WTC11 (cell line): ENCODE measurements at regions not wholly inside any gene's neighbourhood (a gene's known extent, or its start where the extent isn't known, plus 50 kb on each side); places are given as distances from the start of the nearest gene placed in this dataset.

Source experiments
- FOXK1 ChIP-seq: sonication (generic); formaldehyde crosslinking; IDR thresholded peaks from 2 replicates; pipeline ENCODE4 v1.8.0; 2022; ENCODE audit warnings: mild to moderate bottlenecking, moderate library complexity, missing genetic modification reagents
- IRF2 ChIP-seq: sonication (generic); formaldehyde crosslinking; IDR thresholded peaks from 2 replicates; pipeline ENCODE4 v1.8.0; 2022; ENCODE audit warnings: low read depth, missing genetic modification reagents, borderline replicate concordance
- JUN ChIP-seq: sonication (generic); formaldehyde crosslinking; IDR thresholded peaks from 2 replicates; pipeline ENCODE4 v1.8.0; 2023; ENCODE audit warnings: mild to moderate bottlenecking, missing genetic modification reagents
- SP1 ChIP-seq: sonication (generic); formaldehyde crosslinking; conservative IDR thresholded peaks from 2 replicates; pipeline ENCODE4 v1.8.1; 2022; ENCODE audit warnings: missing genetic modification reagents
- TP53 ChIP-seq: sonication (generic); formaldehyde crosslinking; IDR thresholded peaks from 2 replicates; pipeline ENCODE4 v1.8.1; 2023; ENCODE audit warnings: mild to moderate bottlenecking, missing genetic modification reagents
- ZNF138 ChIP-seq: sonication (generic); formaldehyde crosslinking; conservative IDR thresholded peaks from 2 replicates; pipeline ENCODE4 v1.8.1; 2022; ENCODE audit warnings: mild to moderate bottlenecking, moderate library complexity, missing genetic modification reagents
- ZNF219 ChIP-seq: sonication (generic); formaldehyde crosslinking; IDR thresholded peaks from 2 replicates; pipeline ENCODE4 v1.8.0; 2023; ENCODE audit warnings: missing genetic modification reagents, mild to moderate bottlenecking, borderline replicate concordance
- TF ChIP-seq, protein P1 (sequence below): fragments of 200-600 bp; IDR thresholded peaks from 2 replicates; pipeline ENCODE4 v1.8.0; 2022; ENCODE audit warnings: antibody characterized with exemption
- TF ChIP-seq, protein P2 (sequence below): fragments of 250-450 bp; sonication (Bioruptor Pico); IDR thresholded peaks from 2 replicates; pipeline ENCODE4 v1.8.0; 2021; ENCODE audit warnings: mild to moderate bottlenecking
- TF ChIP-seq, protein P3 (sequence below): sonication (generic); formaldehyde crosslinking; IDR thresholded peaks from 2 replicates; pipeline ENCODE4 v1.8.0; 2022; ENCODE audit warnings: mild to moderate bottlenecking, missing genetic modification reagents

DNA sequence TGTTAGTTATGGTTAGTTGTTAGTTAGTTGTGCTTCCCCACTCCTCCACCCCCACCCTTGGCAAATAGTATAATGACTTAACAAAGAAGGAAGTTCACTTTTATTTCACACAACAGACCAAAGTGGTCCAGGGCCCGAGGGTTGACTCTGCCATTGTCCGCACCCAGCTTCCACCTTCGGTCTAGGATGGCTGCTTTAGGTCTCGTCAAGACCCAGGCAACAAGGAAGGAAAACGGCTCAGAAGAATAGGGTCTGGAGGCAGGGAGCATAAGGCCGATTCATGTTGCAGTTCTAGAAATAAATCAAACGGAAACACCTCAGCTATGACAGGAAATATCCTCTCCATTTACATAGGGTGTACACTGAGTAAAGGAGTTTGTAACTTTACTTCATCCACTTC, 206.0 kb upstream of the CXCR4 start:
- TF ChIP-seq, protein P1, sequence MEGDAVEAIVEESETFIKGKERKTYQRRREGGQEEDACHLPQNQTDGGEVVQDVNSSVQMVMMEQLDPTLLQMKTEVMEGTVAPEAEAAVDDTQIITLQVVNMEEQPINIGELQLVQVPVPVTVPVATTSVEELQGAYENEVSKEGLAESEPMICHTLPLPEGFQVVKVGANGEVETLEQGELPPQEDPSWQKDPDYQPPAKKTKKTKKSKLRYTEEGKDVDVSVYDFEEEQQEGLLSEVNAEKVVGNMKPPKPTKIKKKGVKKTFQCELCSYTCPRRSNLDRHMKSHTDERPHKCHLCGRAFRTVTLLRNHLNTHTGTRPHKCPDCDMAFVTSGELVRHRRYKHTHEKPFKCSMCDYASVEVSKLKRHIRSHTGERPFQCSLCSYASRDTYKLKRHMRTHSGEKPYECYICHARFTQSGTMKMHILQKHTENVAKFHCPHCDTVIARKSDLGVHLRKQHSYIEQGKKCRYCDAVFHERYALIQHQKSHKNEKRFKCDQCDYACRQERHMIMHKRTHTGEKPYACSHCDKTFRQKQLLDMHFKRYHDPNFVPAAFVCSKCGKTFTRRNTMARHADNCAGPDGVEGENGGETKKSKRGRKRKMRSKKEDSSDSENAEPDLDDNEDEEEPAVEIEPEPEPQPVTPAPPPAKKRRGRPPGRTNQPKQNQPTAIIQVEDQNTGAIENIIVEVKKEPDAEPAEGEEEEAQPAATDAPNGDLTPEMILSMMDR, result no peak
- TF ChIP-seq TP53 (CRISPR knock-in tag) (no peak), JUN (CRISPR knock-in tag) (no peak), ZNF219 (CRISPR knock-in tag) (no peak), FOXK1 (CRISPR knock-in tag) (no peak), ZNF138 (CRISPR knock-in tag) (no peak), IRF2 (CRISPR knock-in tag) (no peak), SP1 (CRISPR knock-in tag) (no peak)
- TF ChIP-seq, protein P2, sequence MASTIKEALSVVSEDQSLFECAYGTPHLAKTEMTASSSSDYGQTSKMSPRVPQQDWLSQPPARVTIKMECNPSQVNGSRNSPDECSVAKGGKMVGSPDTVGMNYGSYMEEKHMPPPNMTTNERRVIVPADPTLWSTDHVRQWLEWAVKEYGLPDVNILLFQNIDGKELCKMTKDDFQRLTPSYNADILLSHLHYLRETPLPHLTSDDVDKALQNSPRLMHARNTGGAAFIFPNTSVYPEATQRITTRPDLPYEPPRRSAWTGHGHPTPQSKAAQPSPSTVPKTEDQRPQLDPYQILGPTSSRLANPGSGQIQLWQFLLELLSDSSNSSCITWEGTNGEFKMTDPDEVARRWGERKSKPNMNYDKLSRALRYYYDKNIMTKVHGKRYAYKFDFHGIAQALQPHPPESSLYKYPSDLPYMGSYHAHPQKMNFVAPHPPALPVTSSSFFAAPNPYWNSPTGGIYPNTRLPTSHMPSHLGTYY (CRISPR knock-in tag), result no peak
- TF ChIP-seq, protein P3, sequence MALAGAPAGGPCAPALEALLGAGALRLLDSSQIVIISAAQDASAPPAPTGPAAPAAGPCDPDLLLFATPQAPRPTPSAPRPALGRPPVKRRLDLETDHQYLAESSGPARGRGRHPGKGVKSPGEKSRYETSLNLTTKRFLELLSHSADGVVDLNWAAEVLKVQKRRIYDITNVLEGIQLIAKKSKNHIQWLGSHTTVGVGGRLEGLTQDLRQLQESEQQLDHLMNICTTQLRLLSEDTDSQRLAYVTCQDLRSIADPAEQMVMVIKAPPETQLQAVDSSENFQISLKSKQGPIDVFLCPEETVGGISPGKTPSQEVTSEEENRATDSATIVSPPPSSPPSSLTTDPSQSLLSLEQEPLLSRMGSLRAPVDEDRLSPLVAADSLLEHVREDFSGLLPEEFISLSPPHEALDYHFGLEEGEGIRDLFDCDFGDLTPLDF (CRISPR knock-in tag), result no peak
